Keratinocyte (primary cell): ENCODE measurements at regions not wholly inside any gene's neighbourhood (a gene's known extent, or its start where the extent isn't known, plus 50 kb on each side); places are given as distances from the start of the nearest gene placed in this dataset.

ENCODE experiments used
- DNase-seq: peaks from one replicate; pipeline ENCODE4 v3.0.0-alpha.2; 2011; ENCODE audit warnings: low read depth, missing footprints, low spot score
- FAIRE-seq: peaks from 2 replicates; lab custom pipeline; 2011; peaks lifted over from hg19 to GRCh38; lab: Jason Lieb, UNC
- H2AFZ ChIP-seq: 2 replicates; pipeline ENCODE4 v1.6.0; 2012; ENCODE audit warnings: low read length, control low read depth, inconsistent platforms; ENCODE audit not compliant: control insufficient read depth
- H3K27ac ChIP-seq: 2 replicates; pipeline ENCODE4 v1.5.1; 2011; ENCODE audit warnings: low read length; ENCODE audit not compliant: control insufficient read depth, insufficient read depth
- H3K27me3 ChIP-seq: 3 replicates; pipeline ENCODE4 v1.6.0; 2011; ENCODE audit warnings: low read length; ENCODE audit not compliant: control insufficient read depth, insufficient read depth; ENCODE audit errors: extremely low read depth
- H3K36me3 ChIP-seq, 2 experiments: 2 replicates in 1 of 2; 3 replicates in 1 of 2; pipeline ENCODE4 v1.5.1; 2011; ENCODE audit warnings: low read length in 2 of 2, mild to moderate bottlenecking in 1 of 2; ENCODE audit not compliant: control insufficient read depth in 2 of 2, insufficient read depth in 2 of 2; ENCODE audit errors: extremely low read depth in 1 of 2
- H3K4me1 ChIP-seq: 3 replicates; pipeline ENCODE4 v1.5.1; 2011; ENCODE audit warnings: low read length; ENCODE audit not compliant: control insufficient read depth, insufficient read depth; ENCODE audit errors: extremely low read depth
- H3K4me2 ChIP-seq: 3 replicates; pipeline ENCODE4 v1.6.0; 2011; ENCODE audit warnings: low read depth, low read length; ENCODE audit not compliant: control insufficient read depth, insufficient read depth; ENCODE audit errors: extremely low read depth
- H3K4me3 ChIP-seq, 3 experiments: fragments of 200-600 bp in 1 of 3; sonication (generic) in 1 of 3; 2 replicates in 2 of 3; 3 replicates in 1 of 3; pipeline ENCODE4 v1.5.1; 2011 to 2016; ENCODE audit warnings: low read length in 3 of 3, mild to moderate bottlenecking in 3 of 3, control low read depth in 2 of 3, inconsistent platforms in 1 of 3, low read depth in 1 of 3, mixed read lengths in 1 of 3, mixed run types in 1 of 3, moderate library complexity in 1 of 3; ENCODE audit not compliant: control insufficient read depth in 2 of 3, insufficient read depth in 2 of 3; ENCODE audit errors: extremely low read depth in 1 of 3
- H3K79me2 ChIP-seq: 2 replicates; pipeline ENCODE4 v1.6.0; 2012; ENCODE audit warnings: low read length; ENCODE audit not compliant: control insufficient read depth, insufficient read depth
- H3K9ac ChIP-seq: 3 replicates; pipeline ENCODE4 v1.6.0; 2011; ENCODE audit warnings: low read length; ENCODE audit not compliant: control insufficient read depth, insufficient read depth; ENCODE audit errors: extremely low read depth
- H3K9me1 ChIP-seq: 3 replicates; pipeline ENCODE4 v1.6.0; 2011; ENCODE audit warnings: low read length; ENCODE audit not compliant: control insufficient read depth, insufficient read depth; ENCODE audit errors: extremely low read depth
- H3K9me3 ChIP-seq: 2 replicates; pipeline ENCODE4 v1.5.1; 2012; ENCODE audit warnings: low read depth, low read length; ENCODE audit not compliant: control insufficient read depth
- H4K20me1 ChIP-seq: 3 replicates; pipeline ENCODE4 v1.6.0; 2011; ENCODE audit warnings: low read length; ENCODE audit not compliant: control insufficient read depth, insufficient read depth; ENCODE audit errors: extremely low read depth
- CTCF ChIP-seq, 3 experiments: IDR thresholded peaks in 1 of 3; conservative IDR thresholded peaks in 1 of 3; optimal IDR thresholded peaks in 1 of 3; 2 replicates in 2 of 3; 3 replicates in 1 of 3; pipeline versions ENCODE3 to v1.5.1; 2011; ENCODE audit warnings: low read length in 3 of 3, mild to moderate bottlenecking in 3 of 3, moderate library complexity in 2 of 3, control low read depth in 1 of 3, inconsistent platforms in 1 of 3; ENCODE audit not compliant: insufficient read depth in 2 of 3; ENCODE audit errors: extremely low read depth in 1 of 3
- EZH2 ChIP-seq: IDR thresholded peaks from one replicate; pipeline ENCODE4 v1.6.1; 2012; ENCODE audit warnings: inconsistent platforms, mild to moderate bottlenecking, low read length, moderate library complexity
- dilution Hi-C: fragments of 300-500 bp; cut with MboI; formaldehyde crosslinking; loops from one replicate; pipeline ENCODE4 v1.7.0; 2020; ENCODE audit warnings: low sequenced_read_pairs; ENCODE audit not compliant: extremely low pct_ligation_motif_present

GRCh38 chr5:101253096-101253495 lies 350.0 kb upstream of the ST8SIA4 start:
- Histone ChIP-seq H3K4me1 (no peaks in the 10 kb centered on the region), H3K9me1 (no peaks in the 10 kb centered on the region), H3K79me2 (no peaks in the 10 kb centered on the region), H3K27me3 (no peaks in the 10 kb centered on the region), H3K9ac (no peak overlapping the region), H3K27ac (no peak overlapping the region), H4K20me1 (no peaks in the 10 kb centered on the region), H2AFZ (no peak overlapping the region), H3K4me3 (no peak overlapping the region), H3K4me2 (no peak overlapping the region), H3K36me3 (no peaks in the 10 kb centered on the region), H3K9me3 (no peaks in the 10 kb centered on the region)
- DNase-seq (no peak), FAIRE-seq (no peak)
- dilution Hi-C loops, result no loop called here
- TF ChIP-seq CTCF (optimal IDR thresholded peaks at IDR 0.05 in 1 of 3, IDR thresholded peaks at IDR 0.05 in 1 of 3, conservative IDR thresholded peaks at IDR 0.05 in 1 of 3; ENCODE audit: extremely low read depth in 1 of 3, insufficient read depth in 2 of 3, low read length in 3 of 3) (no peak), EZH2 (no peak)

- no peak overlapping the region for H3K4me2 ChIP-seq
- no peaks in the 10 kb centered on the region for H3K9me3 ChIP-seq
- no peaks in the 10 kb centered on the region for H3K79me2 ChIP-seq
- no peaks in the 10 kb centered on the region for H3K27me3 ChIP-seq
- no peaks in the 10 kb centered on the region for H3K9me1 ChIP-seq
- TF ChIP-seq EZH2, result no peak
- no peak for TF ChIP-seq CTCF (optimal IDR thresholded peaks at IDR 0.05 in 1 of 3, IDR thresholded peaks at IDR 0.05 in 1 of 3, conservative IDR thresholded peaks at IDR 0.05 in 1 of 3; ENCODE audit: extremely low read depth in 1 of 3, insufficient read depth in 2 of 3, low read length in 3 of 3)
- no peak overlapping the region for H2AFZ ChIP-seq
- no peak overlapping the region for H3K4me3 ChIP-seq
- no peaks in the 10 kb centered on the region for H3K36me3 ChIP-seq
- FAIRE-seq (no peak), DNase-seq (no peak)
- no peaks in the 10 kb centered on the region for H3K4me1 ChIP-seq
- no peaks in the 10 kb centered on the region for H4K20me1 ChIP-seq
- no peak overlapping the region for H3K9ac ChIP-seq
- dilution Hi-C loops, result no loop called here
- no peak overlapping the region for H3K27ac ChIP-seq
Observed at GRCh38 chr5:101244621-101245020, 341.5 kb upstream of the ST8SIA4 start.
